ENCODE measurements at regions not wholly inside any gene's neighbourhood (a gene's known extent, or its start where the extent isn't known, plus 50 kb on each side); places are given as distances from the start of the nearest gene placed in this dataset.

GRCh38 chr7:26492816-26493215 is 201.2 kb downstream of the SNX10 start:
- TF ChIP-seq SP1 (IDR thresholded peaks at IDR 0.05; ENCODE audit: low read depth, low read length) (no peak), FOXK2 (IDR thresholded peaks at IDR 0.05) (no peak), MYC (IDR thresholded peaks at IDR 0.05; ENCODE audit: insufficient read depth, insufficient read length, insufficient replicate concordance, low read length, severe bottlenecking) (no peak), TBL1XR1 (IDR thresholded peaks at IDR 0.05; ENCODE audit: low read depth, low read length) (no peak), PAX5 (IDR thresholded peaks at IDR 0.05; ENCODE audit: borderline replicate concordance, low read depth, low read length) (no peak), POLR2A (IDR thresholded peaks at IDR 0.05; ENCODE audit: low read depth, low read length) (no peak), GABPA (IDR thresholded peaks at IDR 0.05; ENCODE audit: low read depth) (no peak), EZH2 (IDR thresholded peaks at IDR 0.05; ENCODE audit: borderline replicate concordance, control insufficient read depth, low read depth, low read length) (no peak), CTCF (IDR thresholded peaks at IDR 0.05 in 2 of 3, conservative IDR thresholded peaks at IDR 0.05 in 1 of 3; ENCODE audit: control insufficient read depth in 2 of 3, extremely low read depth in 1 of 3, insufficient read depth in 1 of 3, low read depth in 3 of 3, low read length in 3 of 3) (no peak), NBN (IDR thresholded peaks at IDR 0.05) (no peak), POLR2AphosphoS5 (IDR thresholded peaks at IDR 0.05; ENCODE audit: low read length) (no peak)
- TF ChIP-seq, protein P1, sequence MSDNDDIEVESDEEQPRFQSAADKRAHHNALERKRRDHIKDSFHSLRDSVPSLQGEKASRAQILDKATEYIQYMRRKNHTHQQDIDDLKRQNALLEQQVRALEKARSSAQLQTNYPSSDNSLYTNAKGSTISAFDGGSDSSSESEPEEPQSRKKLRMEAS (IDR thresholded peaks at IDR 0.05; ENCODE audit: low read depth, low read length), result no peak
- TF ChIP-seq, protein P2, sequence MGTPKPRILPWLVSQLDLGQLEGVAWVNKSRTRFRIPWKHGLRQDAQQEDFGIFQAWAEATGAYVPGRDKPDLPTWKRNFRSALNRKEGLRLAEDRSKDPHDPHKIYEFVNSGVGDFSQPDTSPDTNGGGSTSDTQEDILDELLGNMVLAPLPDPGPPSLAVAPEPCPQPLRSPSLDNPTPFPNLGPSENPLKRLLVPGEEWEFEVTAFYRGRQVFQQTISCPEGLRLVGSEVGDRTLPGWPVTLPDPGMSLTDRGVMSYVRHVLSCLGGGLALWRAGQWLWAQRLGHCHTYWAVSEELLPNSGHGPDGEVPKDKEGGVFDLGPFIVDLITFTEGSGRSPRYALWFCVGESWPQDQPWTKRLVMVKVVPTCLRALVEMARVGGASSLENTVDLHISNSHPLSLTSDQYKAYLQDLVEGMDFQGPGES (IDR thresholded peaks at IDR 0.05), result no peak

Data from GM12878 (cell line).